ENCODE measurements at regions not wholly inside any gene's neighbourhood (a gene's known extent, or its start where the extent isn't known, plus 50 kb on each side); places are given as distances from the start of the nearest gene placed in this dataset.
A peak's percentile ranks its signal among the peaks of the same experiment; 100 is the strongest.
"Not testable (repeated sequence)": the region's sequence is repeated elsewhere in the genome, so short reads cannot be mapped to it uniquely, and the experiment has no call there.

DNA sequence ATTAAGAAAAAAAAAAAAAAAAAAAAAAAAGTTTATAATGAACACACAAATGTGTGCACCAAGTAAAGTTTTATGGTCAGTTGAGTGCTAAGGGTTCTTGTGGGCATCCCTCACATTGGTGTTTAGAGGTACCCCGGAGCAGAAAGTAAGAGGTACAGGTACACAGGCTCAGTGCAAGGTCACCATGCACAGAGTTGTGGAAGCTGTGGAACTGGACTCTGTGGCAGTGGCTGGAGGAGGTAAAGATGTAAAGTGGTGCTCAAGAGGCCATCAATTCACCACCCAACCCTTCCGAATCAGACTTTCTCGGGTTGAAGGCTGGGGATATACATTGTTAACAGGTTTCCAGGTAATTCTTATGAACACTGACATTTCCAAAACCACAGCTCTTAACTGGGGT, 83.6 kb upstream of the FOXN2 start:
- no peak for DNase-seq

DNA sequence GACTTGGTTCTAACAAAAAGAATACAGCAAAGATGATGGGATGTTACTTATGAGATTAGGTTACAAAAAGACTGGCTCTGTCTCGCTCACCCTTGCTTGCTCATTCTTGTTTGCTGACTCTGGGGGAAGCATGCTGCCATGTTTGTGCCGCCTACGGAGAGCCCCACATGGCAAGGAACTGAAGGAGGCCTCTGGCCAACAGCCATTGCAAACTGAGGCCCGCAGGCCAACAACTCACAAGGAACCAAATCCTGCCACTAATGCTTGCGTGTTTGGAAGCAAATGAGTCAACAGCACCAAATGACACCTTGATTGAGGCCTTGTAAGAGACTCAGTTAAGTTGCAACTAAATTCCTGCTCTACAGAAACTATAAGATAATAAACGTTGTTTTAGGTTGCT, 82.1 kb upstream of the FOXN2 start:
- DNase-seq: no peak

DNA sequence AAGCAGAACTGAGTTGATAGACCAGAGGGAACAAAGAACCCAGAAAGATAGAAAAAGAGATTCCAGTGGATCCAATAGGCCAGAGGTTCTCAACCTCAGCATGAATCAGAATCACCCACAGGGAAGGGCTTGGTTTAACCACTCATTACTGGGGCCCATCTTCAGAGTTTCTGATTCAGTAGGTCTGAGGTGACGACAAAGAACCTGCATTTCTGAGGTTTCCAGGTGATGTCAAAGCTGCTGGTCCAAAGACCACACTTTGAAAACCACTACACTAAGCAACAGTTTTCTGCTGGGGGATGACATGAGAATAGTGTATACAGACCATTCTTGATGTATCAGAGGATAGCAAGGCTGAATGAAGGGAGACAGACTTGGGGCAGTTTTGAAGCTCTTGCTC, 81.5 kb upstream of the FOXN2 start:
- no peak for DNase-seq

DNA sequence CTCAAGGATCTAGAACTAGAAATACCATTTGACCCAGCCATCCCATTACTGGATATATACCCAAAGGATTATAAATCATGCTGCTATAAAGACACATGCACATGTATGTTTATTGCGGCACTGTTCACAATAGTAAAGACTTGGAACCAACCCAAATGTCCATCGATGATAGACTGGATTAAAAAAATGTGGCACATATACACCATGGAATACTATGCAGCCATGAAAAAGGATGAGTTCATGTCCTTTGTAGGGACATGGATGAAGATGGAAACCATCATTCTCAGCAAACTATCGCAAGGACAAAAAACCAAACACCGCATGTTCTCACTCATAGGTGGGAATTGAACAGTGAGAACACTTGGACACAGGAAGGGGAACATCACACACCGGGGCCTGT, 80.7 kb upstream of the FOXN2 start:
- not testable (repeated sequence) for DNase-seq

DNA sequence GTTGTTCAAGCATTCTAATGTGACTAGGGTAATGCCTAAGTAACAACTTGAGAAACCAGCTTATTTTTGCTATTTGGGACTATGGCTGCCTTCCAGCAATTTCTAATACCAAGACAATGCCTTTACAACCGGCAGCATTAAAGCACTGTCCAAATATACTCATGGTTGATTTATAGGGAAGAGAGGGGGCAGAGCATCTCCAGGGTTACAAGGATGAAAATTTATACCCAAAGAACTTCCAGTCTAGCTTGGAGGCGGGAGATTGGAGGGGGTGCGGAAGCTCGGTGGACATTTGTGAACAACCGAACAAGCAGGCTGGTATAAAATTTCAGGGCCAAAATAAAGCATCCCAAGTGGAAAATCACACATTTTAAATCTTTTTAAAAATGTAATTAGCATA, 79.4 kb upstream of the FOXN2 start:
- DNase-seq: no peak

DNA sequence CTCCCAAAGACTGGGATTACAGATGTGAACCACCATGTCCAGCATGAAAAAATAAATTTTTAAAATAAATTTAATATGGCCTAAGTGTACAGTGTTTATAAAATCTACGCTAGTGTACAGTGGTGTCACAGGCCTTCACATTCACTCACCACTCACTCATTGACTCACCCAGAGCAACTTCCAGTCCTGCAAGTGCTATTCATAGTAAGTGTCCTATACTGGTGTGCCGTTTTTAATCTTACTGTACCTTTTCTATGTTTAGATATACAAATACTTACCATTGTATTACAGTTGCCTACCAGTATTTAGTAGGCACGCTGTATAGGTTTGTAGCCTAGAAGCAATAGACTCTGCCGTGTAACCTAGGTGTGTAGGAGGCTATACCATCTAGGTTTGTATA, 76.1 kb upstream of the FOXN2 start:
- no peak for DNase-seq

DNA sequence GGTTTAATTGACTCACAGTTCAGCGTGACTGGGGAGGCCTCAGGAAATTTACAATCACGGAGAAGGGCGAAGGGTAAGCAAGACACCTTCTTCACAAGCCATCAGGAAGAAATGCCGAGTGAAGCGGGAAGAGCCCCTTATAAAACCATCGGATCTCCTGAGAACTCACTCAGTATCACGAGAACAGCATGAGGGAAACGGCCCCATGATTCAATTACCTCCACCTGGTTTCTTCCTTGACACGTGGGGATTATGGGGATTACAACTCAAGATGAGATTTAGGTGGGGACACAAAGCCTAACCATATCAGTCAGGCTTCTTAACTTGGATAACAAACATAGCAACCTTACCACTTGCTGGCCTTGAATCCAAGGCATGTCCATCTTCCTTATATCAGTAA, 73.6 kb upstream of the FOXN2 start:
- DNase-seq: no peak

DNA sequence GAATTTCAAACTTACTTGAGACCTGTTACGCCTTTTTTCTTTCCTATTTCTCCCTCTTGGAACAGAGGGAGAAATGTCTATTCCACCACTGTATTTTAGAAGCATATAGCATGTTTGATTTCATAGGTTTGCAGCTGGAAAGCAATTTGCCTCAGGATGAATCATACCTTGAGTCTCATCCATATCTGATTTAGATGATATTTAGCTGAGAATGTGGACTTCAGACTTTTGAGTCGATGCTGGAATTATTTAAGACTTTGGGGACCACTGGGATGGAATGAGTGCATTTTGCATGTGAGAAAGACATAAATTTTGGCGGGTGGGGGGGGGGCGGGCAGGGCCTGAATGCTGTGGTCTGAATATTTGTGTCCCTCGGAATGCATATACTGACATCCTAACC, 67.3 kb upstream of the FOXN2 start:
- DNase-seq: no peak

DNA sequence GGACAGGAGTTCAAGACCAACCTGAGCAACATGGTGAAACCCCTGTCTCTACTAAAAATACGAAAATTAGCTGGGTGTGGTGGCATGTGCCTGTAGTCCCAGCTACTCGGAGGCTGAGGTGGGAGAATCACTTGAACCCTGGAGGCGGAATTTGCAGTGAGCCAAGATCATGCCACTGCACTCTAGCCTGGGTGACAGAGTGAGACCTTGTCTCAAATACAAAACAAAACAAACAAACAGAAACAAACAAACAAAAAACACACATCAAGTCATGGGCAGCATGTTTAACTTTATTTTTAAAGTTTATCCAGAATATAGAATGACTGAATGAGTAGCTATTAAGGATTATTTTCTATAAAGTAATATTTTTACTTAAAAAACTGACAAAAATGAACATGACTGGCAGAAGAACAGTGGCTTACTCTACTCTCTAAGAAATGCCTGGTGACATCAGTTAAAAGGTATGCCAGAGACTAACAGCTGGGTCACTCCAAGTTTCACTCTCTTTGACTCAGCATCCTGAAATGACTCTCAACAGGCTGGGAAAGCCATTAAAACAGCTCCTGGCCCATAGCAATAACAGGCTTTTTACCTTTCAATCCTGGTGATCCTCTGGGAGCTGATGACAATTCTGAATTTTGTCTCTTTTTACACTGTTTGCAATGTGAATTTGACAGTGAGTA, 66.1 kb upstream of the FOXN2 start:
- peak; percentile 77 for DNase-seq

DNA sequence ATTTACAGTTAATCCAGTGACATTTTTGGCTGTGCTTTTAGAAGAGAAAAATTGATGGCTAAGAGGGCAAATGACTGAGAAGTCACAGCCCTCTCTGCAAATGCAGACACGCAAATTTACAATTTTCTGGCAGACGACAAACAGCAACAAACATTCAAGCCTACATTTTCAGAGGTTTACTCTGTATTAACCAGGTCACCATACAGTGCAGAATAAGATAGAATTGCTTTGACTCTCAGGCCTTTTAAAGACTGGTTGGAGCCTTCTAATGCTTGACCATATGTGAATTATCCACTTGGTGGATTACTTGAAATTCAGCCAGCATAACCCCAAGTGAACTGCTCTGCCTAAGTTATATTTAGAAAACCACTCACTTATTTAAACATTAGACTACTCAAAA, 65.5 kb upstream of the FOXN2 start:
- DNase-seq: no peak

DNA sequence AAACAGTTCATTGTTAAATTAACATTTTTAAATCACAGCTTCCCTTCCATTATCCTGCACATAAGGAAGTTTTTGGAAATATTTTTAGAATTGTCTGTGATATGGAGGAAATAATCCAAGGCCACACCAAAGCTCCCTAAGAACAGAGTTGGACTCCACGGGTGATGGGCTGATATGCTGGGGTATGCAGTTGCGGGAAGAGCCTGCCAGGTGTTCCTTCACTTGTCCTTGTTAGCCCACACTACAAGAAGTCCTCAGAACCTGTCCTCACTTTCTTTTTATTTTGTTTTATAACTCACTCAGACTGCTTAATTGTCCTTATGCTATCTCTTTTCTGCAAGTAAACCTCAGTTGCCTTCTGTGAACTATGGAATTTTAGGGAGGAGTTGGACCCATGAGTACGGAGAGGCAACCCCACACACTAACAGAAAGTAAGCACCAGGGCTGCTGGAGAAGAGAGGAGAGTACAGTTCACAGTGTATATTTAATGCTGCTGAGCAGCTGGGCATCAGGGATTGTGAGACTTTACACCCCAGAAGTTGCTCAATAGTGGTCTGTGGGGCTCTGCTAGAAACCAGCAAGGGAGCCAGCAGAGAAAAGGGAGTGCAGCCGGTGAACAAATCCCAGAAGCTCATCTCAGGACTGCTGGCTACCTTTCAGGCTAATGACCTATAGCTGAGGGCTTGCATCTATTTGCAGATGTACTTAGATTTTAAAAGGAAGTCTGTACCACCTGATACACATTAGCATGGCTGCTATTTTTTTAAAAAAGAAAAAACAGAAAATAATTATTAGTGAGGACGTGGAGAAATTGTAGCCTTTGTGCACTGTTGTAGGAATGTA, 64.6 kb upstream of the FOXN2 start:
- no peak for DNase-seq

DNA sequence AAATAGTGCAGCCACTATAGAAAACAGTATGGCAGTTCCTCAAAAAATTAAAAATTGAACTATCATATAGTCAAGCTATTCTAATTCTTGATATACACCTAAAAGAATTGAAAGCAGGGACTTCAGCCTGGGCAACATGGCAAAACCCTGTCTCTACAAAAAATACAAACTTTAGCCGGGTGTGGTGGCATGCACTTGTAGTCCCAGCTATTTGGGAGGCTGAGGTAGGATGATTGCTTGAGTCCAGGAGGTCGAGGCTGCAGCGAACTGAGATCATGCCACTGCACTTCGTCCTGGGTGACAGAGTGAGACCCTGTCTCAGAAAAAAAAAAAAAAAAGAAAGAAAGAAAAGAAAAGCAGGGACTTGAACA, 64.0 kb upstream of the FOXN2 start:
- no peak for DNase-seq

DNA sequence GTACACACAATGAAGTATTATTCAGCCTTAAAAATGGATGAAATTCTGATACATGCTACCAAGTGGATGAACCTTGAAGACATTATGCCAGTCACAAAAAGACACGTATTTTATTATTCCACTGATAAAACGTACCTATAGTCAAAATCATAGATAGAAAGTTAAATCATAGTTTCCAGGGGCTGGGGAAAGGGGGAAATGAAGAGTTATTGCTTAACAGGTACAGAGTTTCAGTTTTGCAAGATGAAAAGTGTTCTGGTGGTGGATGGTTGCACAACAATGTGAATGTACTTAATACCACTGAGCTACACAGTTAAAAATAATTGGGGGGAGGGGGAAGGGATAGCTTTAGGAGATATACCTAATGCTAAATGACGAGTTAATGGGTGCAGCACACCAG, 63.5 kb upstream of the FOXN2 start:
- DNase-seq: no peak

DNA sequence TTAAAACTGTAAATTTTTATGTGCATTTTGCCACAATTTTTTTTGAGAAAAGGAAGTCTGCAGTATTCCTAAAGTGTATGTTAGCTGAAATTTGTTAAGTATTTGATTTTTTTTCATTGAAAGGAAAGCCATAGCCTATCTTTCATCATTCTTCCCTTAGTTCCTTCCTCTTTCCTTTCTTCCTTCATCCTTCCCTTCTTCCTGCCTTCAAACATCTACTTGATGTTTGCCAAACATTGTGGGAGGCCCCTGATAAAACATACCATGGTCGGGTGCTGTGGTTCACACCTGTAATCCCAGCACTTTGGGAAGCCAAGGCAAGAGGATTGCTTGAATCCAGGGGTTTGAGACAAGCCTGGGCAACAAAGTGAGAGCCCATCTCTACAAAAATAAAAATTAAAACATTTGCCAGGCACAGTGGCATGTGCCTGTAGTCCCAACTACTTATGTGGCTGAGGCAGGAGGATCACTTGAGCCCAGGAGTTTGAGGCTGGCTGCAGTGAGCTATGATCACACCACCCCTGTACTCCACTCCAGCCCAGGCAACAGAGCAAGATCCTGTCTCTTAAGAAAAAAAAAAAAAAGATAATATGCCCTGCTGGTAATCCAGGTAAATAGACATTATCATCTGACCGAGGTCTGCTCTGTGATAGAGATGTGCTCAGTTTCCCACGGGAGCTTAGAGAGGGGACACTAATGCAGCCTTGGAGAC, 62.9 kb upstream of the FOXN2 start:
- no peak for DNase-seq

DNA sequence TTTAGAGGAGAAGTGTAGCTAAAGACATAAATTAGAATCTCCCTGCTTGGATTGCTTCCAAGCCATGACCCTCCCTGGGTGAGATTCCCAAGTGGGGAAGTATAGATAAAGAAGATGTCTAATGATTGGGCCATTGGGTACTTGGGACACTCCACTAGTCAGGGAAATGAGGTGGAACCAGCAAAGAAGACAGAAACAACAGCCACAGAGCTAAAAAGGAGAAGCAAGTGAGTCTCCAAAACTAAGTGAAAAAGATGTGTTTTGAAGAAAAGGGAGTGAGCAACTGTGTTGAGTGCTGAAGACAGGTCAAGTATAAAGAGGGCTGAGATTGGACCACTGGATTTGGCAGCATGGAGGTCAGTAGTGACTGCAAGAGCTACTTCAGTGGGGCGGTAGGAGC, 61.2 kb upstream of the FOXN2 start:
- DNase-seq: no peak

DNA sequence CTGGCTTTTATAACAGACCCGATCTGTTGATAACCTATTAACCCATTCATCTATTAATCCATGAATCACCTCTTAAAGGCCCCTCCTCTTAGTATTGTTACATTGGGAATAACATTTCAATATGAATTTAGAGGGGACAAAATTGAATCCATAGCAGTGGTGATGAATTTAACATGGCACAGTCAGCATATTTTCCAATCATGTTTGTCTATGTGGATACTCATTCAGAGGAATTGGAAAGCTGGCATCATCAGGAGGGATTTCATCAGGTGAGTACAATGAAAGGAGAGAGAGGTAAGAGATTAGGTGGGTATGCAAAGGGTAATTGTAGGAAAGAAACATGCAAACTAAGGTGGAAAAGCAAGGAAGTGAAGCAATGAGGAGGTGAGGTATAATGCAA, 59.6 kb upstream of the FOXN2 start:
- no peak for DNase-seq

DNA sequence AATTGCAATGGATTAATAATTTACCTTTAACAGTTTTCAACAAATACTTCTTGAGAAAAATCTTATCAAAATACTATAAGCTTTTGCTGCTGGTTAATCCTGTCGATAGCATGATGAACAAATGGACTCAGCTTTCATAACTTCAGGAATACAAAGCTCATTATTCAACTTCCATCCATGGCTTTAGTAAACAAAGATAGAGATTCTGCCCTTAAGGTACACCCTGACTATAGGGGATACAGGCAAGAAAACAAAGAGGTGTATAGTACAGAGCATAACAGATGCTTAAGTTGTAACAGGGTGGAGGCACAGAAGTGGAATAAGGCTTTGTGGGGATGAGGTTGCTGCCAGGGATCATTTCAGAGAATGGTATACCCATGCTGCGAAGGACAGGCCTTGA, 57.0 kb upstream of the FOXN2 start:
- no peak for DNase-seq

DNA sequence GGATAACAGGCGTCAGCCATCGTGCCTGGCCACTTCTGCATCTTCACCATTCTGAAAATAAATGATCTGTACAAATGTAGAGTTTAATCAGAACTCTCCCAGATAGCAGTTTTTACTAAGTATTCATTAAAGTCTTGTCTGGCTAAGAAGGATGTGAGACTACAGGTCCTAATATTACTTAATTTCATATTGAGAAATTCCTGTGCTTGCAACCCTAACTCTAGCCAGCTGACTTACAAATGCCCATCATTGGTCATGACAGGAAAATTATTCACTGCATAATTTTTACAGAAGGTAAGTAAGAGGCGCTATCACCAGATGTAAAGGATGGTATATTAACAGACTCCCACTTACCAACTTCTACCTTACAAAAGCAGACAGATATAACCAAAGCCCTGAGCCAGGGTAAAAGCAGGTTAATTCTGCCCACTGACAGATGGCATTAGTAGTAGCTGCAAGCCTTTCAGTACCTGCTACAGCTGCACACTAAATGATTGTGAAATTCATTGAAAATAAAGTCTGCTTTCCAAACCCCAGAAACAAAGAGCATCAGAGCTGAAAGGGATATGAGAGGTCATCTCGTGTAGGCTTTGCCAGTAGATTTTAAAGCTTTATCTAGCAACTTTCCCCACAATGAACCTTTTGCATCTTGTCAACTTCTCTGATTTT, 55.9 kb upstream of the FOXN2 start:
- DNase-seq: no peak

DNA sequence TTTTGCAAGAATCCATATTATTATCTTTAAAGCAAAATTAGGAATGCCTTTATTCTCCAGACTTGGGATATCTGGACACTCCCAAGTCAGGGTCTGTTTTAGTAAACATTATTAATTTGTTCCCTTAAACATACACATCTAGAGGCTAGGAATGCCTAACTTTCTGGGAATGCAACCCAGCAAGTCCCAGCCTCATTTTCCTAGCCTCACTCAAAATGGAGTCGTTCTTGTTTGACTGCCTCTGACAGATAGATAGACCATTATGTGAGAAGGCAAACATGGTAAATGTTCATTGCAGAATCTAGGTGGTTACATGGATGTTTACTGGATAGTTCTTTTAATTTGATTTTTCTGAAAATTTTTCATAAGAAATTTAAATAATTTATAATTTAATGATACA, 54.7 kb upstream of the FOXN2 start:
- DNase-seq: no peak

DNA sequence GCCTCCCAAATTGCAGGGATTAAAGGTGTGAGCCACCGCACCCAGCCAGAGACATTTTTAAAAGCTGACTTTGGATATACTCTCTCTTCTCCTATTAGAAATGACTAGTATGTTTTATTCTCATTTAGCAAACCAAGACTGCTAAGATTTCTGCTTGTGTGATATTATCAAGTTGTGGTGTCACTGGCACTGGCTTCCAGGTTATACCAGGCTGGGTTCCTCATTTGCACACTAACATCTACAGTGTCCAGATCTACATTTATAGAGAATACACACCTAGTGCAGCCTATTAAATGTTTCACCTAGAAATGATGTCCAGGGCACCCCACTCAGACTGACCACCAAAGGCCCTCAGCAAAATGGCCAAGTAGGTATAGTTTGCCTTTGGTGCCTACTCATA, 49.9 kb upstream of the FOXN2 start:
- no peak for DNase-seq

Measured in amniotic stem cell (primary cell).